ENCODE measurements at regions not wholly inside any gene's neighbourhood (a gene's known extent, or its start where the extent isn't known, plus 50 kb on each side); places are given as distances from the start of the nearest gene placed in this dataset.

DNA sequence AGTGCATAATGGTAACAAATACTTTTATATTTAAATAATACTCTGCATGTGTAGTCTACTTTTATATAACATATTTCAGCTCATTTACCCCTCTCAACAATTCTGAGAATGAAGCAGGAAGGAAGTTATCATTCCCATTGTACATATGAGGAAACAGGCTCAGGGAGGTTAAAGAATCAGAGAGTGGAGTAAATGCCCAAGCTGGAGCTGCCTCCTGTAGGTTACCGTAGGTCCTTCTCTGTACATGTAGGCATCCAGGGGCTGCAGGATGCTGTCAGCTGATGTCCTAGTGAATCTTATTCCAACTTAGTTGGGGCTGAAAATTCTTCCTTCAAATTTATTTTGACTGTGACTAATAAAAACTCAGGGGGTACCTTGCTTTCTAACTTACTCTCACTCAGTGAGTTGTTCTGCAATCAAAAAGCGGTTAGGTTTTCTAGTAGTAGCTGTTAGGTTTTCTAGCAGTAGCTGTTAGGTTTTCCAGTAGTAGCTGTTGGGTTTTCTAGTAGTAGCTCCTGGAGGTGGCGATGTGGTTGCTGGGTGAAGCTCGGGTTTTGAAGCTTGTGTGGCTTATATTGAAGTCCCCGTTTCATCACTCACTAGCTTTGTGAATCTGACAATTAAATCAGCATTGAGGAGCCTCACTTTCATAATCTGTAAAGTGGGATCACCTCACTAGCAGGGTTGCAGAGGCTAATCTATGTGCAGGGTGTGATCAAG lies 357.0 kb downstream of the NR2F2 start:
- TF ChIP-seq, protein P1, sequence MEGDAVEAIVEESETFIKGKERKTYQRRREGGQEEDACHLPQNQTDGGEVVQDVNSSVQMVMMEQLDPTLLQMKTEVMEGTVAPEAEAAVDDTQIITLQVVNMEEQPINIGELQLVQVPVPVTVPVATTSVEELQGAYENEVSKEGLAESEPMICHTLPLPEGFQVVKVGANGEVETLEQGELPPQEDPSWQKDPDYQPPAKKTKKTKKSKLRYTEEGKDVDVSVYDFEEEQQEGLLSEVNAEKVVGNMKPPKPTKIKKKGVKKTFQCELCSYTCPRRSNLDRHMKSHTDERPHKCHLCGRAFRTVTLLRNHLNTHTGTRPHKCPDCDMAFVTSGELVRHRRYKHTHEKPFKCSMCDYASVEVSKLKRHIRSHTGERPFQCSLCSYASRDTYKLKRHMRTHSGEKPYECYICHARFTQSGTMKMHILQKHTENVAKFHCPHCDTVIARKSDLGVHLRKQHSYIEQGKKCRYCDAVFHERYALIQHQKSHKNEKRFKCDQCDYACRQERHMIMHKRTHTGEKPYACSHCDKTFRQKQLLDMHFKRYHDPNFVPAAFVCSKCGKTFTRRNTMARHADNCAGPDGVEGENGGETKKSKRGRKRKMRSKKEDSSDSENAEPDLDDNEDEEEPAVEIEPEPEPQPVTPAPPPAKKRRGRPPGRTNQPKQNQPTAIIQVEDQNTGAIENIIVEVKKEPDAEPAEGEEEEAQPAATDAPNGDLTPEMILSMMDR (IDR thresholded peaks at IDR 0.05; ENCODE audit: borderline replicate concordance, extremely low read depth, low read length, poor library complexity, severe bottlenecking) = no peak
- TF ChIP-seq EZH2 (IDR thresholded peaks at IDR 0.05; ENCODE audit: borderline replicate concordance, low read depth, low read length, severe bottlenecking) = no peak
